HG03095 (cell line): ENCODE measurements at regions not wholly inside any gene's neighbourhood (a gene's known extent, or its start where the extent isn't known, plus 50 kb on each side); places are given as distances from the start of the nearest gene placed in this dataset.

Experiments used
- ATAC-seq: cut with Tn5 transposase; IDR thresholded peaks from one replicate; pipeline ENCODE4 v1.9.1; 2021; ENCODE audit warnings: moderate library complexity; ENCODE audit not compliant: unreplicated experiment

GRCh38 chr17:69716556-69716955, 302.1 kb downstream of the MAP2K6 start:
- no peak for ATAC-seq

- no peak for ATAC-seq
Measured at GRCh38 chr17:69717214-69717613, 302.7 kb downstream of the MAP2K6 start.

- no peak for ATAC-seq
Measured at GRCh38 chr17:69717819-69718218, 303.3 kb downstream of the MAP2K6 start.

GRCh38 chr17:69719474-69720048, 305.1 kb downstream of the MAP2K6 start:
- no peak for ATAC-seq

GRCh38 chr17:69722518-69722917, 308.0 kb downstream of the MAP2K6 start:
- no peak for ATAC-seq

GRCh38 chr17:69723316-69723715, 308.8 kb downstream of the MAP2K6 start:
- no peak for ATAC-seq

GRCh38 chr17:69723741-69724140, 309.2 kb downstream of the MAP2K6 start:
- ATAC-seq, result no peak

- no peak for ATAC-seq
Measured at GRCh38 chr17:69724238-69724637, 309.7 kb downstream of the MAP2K6 start.

GRCh38 chr17:69725146-69725545, 310.6 kb downstream of the MAP2K6 start:
- no peak for ATAC-seq

- ATAC-seq, result no peak
Measured at GRCh38 chr17:69728816-69729215, 314.3 kb downstream of the MAP2K6 start.

- no peak for ATAC-seq
Measured at GRCh38 chr17:69729944-69730343, 315.4 kb downstream of the MAP2K6 start.

- no peak for ATAC-seq
Measured at GRCh38 chr17:69732272-69732918, 317.9 kb downstream of the MAP2K6 start.

- ATAC-seq, result no peak
Measured at GRCh38 chr17:69733171-69734012, 318.9 kb downstream of the MAP2K6 start.

GRCh38 chr17:69734656-69735055, 320.2 kb downstream of the MAP2K6 start:
- ATAC-seq, result no peak

- ATAC-seq, result no peak
Measured at GRCh38 chr17:69735285-69735684, 320.8 kb downstream of the MAP2K6 start.

- no peak for ATAC-seq
Measured at GRCh38 chr17:69743091-69743490, 328.6 kb downstream of the MAP2K6 start.

- ATAC-seq, result no peak
Measured at GRCh38 chr17:69744512-69745070, 330.1 kb downstream of the MAP2K6 start.

GRCh38 chr17:69749911-69750310, 325.1 kb upstream of the KCNJ16 start:
- ATAC-seq, result no peak

- ATAC-seq, result no peak
Measured at GRCh38 chr17:69757688-69758430, 317.2 kb upstream of the KCNJ16 start.

GRCh38 chr17:69760562-69760961, 314.5 kb upstream of the KCNJ16 start:
- ATAC-seq, result no peak

GRCh38 chr17:69761011-69761410, 314.0 kb upstream of the KCNJ16 start:
- no peak for ATAC-seq
